ENCODE measurements at regions not wholly inside any gene's neighbourhood (a gene's known extent, or its start where the extent isn't known, plus 50 kb on each side); places are given as distances from the start of the nearest gene placed in this dataset.

- TF ChIP-seq, protein P1, sequence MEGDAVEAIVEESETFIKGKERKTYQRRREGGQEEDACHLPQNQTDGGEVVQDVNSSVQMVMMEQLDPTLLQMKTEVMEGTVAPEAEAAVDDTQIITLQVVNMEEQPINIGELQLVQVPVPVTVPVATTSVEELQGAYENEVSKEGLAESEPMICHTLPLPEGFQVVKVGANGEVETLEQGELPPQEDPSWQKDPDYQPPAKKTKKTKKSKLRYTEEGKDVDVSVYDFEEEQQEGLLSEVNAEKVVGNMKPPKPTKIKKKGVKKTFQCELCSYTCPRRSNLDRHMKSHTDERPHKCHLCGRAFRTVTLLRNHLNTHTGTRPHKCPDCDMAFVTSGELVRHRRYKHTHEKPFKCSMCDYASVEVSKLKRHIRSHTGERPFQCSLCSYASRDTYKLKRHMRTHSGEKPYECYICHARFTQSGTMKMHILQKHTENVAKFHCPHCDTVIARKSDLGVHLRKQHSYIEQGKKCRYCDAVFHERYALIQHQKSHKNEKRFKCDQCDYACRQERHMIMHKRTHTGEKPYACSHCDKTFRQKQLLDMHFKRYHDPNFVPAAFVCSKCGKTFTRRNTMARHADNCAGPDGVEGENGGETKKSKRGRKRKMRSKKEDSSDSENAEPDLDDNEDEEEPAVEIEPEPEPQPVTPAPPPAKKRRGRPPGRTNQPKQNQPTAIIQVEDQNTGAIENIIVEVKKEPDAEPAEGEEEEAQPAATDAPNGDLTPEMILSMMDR (conservative IDR thresholded peaks at IDR 0.05; ENCODE audit: low read length): no peak
- no peak for TF ChIP-seq EZH2phosphoT487 (IDR thresholded peaks at IDR 0.05; ENCODE audit: borderline replicate concordance, low read depth, low read length)
These were observed 488.0 kb downstream of the EIPR1 start for GRCh38 chr2:2889646-2890045.
